NCI-H1092 (cell line): ENCODE measurements at regions not wholly inside any gene's neighbourhood (a gene's known extent, or its start where the extent isn't known, plus 50 kb on each side); places are given as distances from the start of the nearest gene placed in this dataset.
"Not testable (repeated sequence)": the region's sequence is repeated elsewhere in the genome, so short reads cannot be mapped to it uniquely, and the experiment has no call there.

Experiments
- DNase-seq: peaks from one replicate; lab custom pipeline; 2025; lab: John Stamatoyannopoulos, UW

- DNase-seq = not testable (repeated sequence)
Observed at GRCh38 chr3:26157428-26157827, 367.5 kb downstream of the OXSM start.

DNA sequence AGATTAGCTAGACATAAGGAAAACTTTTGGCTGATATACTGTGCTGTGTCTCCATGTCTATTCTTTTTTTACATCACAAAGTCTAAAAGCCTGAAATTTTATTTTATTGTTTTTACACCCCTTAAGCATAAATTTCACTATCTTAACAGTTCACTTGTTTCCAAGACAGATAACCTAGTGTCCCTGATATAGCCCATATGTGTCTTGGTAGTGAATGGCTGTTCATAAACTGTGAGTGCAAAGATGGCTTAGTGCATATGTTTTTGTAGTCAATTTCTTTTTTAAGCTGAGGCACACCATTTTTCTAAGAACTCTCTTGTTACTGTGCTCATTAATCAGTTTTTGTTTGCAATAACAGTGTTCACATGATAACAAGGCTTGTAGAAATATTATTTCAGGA, 381.1 kb downstream of the OXSM start:
- DNase-seq = no peak

GRCh38 chr3:26191556-26191955, 401.7 kb downstream of the OXSM start:
- no peak for DNase-seq

GRCh38 chr3:26193558-26193957, 403.7 kb downstream of the OXSM start:
- DNase-seq = no peak

GRCh38 chr3:26196781-26197180, 406.9 kb downstream of the OXSM start:
- no peak for DNase-seq

DNA sequence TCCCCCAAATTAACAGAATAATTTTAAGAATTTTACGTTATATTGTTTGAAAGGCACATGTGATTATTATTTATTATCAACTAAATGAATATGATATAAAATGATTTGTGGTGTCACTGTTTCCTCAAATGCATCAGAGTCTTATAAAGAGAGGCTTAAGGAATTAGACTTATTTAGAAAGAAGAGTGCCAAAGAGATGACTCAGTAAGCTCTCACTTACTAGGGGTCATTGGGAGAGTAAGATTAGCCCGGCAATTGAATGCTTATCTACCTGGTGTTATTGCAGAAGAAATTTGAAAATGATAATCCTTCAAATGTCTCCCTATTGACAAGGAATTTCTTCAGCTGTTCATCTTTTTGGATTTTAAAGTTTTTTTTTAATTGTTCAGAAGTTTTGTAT, 408.7 kb downstream of the OXSM start:
- no peak for DNase-seq

GRCh38 chr3:26202169-26202568, 412.3 kb downstream of the OXSM start:
- no peak for DNase-seq

- DNase-seq = no peak
Observed at GRCh38 chr3:26205475-26205874, 415.6 kb downstream of the OXSM start.

DNA sequence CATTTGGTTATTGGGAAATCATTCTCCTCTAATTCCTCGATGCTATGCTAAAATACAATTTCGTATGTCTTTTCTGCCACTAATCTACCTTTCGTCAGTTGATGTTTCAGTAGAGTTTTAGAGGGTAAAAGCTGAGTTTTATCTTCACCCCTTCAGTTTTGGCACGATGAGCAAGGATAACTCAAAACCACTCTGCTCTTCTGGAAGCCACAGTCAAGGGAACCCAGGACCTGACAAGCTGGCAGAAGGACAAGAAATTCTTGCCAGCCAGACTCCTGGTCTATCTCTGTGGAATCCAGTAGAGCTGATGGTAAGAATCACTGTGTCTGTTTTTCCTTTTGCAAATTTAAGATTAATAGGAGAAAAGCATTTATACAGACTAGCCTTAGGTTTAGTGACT, 414.4 kb upstream of the LRRC3B start:
- no peak for DNase-seq

DNA sequence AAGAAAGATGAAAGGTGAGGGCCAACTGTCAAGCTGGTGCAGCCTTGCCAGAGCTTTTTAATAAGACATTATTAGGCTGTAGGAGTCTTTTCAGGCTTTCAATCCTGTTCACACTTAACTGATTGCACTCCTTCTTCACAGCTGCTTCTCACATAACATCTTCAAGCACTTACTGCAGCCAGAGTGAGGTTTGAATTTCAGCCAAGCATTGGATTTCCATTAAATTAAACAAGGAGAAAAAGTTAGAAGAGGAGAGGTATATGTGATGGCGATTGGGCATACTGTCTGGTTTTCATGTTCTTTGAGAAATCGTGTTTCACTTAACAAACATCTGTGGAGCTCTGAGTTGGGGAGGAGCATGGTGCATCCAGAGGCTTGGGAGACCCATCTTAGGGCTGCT, 392.8 kb upstream of the LRRC3B start:
- DNase-seq = no peak

GRCh38 chr3:26233374-26233773, 389.2 kb upstream of the LRRC3B start:
- no peak for DNase-seq

DNA sequence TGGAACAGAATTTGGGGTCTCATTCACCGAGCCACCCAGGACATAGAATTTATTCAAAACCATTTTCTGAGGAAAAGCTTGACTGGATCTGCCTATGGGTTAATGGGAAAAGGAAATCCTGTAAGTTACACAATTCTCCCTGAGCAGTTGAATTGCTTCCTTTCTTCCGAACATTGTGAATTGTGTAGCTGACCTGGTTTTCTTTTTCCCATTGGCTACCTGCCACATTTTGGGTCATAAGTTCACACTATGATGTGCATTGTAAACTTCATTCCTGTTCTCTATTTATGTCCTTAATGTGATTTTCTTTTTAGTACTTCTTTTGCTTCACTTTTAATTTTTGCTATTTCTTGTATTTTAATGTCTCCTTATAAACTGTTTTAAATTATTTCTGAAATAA, 386.0 kb upstream of the LRRC3B start:
- no peak for DNase-seq

DNA sequence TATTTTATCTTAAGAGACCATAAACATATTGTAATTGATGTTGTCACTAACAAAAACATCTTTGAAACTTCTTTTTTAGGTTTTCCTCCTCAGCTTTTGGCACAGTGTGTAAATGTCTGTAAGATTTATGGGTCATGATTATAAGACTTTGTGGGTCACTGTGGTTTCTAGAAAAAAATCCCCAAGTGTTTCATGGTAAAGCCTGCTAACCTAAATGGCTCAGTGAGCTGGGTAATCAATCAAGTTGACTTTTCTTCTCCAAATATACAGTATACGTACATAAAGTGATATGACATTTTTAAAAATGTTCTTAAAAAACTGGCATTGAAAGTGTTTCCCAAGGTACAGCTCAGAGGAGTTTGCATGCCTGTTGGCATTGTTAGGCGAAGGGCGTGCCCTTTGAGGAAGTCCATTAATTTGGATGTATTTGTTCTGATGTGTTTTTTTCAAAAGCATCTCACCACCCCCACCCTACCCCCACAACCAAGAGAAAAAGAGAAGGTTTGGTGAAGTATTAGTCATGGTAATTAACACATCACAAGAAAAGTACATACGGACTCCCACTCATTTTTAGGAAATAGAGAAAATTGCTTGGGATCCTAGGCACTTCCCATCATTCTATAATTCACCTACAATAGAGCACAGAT, 385.4 kb upstream of the LRRC3B start:
- no peak for DNase-seq

- DNase-seq = not testable (repeated sequence)
Observed at GRCh38 chr3:26244586-26244985, 378.0 kb upstream of the LRRC3B start.

GRCh38 chr3:26245236-26245635, 377.3 kb upstream of the LRRC3B start:
- DNase-seq = no peak

- no peak for DNase-seq
Observed at GRCh38 chr3:26246901-26247300, 375.7 kb upstream of the LRRC3B start.

DNA sequence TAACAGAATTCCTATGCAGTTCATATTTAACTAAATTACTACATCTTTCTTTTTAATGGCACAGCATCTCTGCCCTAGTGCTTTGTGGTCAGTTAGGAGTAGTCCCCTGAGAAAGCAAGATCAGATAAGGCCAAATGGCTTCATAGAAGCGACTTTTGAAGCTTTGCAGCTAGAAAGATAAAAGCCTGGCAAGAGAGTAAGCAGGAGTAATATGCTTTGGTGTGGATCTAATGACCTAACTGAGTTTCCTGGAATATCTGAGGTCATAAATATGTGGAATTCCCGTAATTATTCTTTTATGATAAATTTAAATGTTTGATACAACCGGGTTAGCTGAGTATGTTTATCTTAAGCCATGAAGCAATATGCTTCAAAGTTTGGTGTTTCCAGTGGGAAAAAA, 374.9 kb upstream of the LRRC3B start:
- no peak for DNase-seq

DNA sequence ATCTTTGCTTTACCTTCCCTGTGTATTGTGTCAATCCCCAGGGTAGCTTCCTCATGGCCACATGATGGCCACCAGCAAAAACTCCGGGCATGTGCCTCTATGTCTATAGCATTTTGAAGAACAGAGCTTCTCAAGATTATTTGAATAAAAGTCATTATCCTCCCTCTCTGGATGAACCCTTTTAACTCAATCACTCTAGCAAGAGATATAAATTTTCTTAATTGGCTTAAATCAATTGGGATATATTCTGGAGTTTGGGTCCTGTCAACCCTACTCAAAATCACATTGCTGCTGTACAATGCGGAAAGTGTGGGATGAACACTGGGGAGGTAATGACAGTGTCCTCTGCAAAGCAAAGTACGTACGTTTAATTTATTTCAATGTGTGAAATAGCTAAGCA, 370.6 kb upstream of the LRRC3B start:
- no peak for DNase-seq

GRCh38 chr3:26256224-26256623, 366.3 kb upstream of the LRRC3B start:
- DNase-seq = no peak

GRCh38 chr3:26259176-26259575, 363.4 kb upstream of the LRRC3B start:
- DNase-seq = no peak

DNA sequence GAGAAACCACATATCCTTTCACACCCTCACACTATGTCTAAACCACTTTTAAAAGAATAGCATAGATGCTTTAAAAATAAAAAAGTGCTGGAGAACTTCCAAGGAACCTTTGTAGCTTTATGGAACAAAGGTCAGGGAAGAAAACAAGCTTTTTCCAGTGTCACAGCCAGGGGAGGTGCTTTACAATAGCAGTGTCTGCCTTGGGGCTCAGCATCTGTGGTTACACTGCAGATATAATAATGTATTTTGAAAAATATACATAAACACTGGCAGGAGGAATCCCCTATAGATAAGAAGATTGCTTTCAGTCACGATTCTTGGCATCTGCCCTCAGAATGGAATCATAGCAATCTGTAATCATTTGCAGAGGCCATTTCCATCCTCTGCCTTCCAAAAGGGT, 362.4 kb upstream of the LRRC3B start:
- no peak for DNase-seq

DNA sequence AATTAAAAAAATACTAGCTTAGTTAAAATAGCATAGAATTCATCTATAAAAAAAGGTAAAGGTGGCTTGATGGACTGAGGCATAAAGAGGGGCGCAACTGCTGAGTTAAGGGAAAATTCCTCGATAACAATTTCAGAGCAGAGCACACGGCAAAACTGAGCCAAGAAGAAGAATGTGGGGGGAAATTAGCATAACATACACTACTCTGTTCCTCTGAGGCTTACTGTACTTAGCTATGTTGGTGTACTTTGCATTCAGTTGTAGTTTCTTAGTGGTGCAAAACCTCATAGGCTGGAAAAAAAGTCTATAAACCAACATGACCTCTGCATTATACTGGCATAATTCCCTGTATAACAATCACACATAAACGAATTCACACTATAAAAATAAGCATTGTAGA, 357.9 kb upstream of the LRRC3B start:
- no peak for DNase-seq

GRCh38 chr3:26271848-26272247, 350.7 kb upstream of the LRRC3B start:
- no peak for DNase-seq

DNA sequence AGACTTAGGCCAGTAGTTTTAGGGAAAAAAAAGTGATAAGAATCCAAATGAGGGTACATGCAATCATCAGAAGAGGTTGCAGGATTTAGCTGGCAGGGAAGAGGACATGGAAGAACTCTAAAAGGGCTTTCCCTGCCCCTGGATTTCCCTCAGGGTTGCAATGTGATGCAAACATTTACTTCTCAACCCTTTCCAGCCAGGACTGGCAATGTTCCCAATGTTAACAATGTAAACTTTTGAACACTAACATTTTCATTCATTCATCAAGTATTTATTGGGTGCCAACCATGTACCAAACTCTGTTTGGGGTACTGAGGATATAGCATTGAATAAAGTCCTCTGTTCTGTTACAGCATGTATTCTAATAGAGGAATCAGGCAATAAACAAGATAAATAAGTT, 349.4 kb upstream of the LRRC3B start:
- no peak for DNase-seq

DNA sequence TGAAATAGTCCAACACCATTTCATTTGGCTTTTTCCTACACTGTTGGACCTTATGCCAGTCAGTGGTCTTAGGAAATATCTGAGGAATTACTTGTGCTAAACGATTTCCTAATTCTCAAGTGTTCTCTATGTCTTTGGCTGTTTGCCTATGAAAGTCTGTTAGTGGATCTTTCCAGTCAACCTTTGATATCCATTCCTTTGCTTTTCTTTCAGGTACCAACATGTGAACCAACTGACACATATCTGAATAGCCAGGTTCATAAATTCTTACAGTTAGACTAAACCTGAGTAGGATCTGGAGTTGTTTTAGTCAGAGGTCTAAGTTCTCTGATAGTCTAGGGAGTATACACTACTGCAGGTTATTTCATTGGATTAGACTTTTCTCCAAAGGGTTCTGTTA, 343.5 kb upstream of the LRRC3B start:
- DNase-seq = no peak
